Sigmoid colon (tissue), 6 donors: ENCODE measurements at regions not wholly inside any gene's neighbourhood (a gene's known extent, or its start where the extent isn't known, plus 50 kb on each side); places are given as distances from the start of the nearest gene placed in this dataset.

Experiments used
- DNase-seq: peaks from one replicate; pipeline ENCODE4 v3.0.0-alpha.2; 2019
- H3K27ac ChIP-seq, 4 donors: fragments of 200-600 bp; sonication (generic); one replicate each; pipeline ENCODE4 v1.5.1; 2016 to 2019; ENCODE audit warnings: mild to moderate bottlenecking in 1 of 4
- H3K27me3 ChIP-seq, 3 donors: fragments of 200-600 bp; sonication (generic); one replicate each; pipeline ENCODE4 v1.5.1; 2019; ENCODE audit warnings: mild to moderate bottlenecking in 1 of 3
- H3K36me3 ChIP-seq, 4 donors: fragments of 200-600 bp; sonication (generic); one replicate each; pipeline ENCODE4 v1.5.1; 2016 to 2019
- H3K4me1 ChIP-seq, 4 donors: fragments of 200-600 bp; sonication (generic); one replicate each; pipeline ENCODE4 v1.5.1; 2017 to 2019
- H3K4me3 ChIP-seq, 4 donors: fragments of 200-600 bp; sonication (generic); one replicate each; pipeline ENCODE4 v1.5.1; 2017 to 2019; ENCODE audit warnings: mild to moderate bottlenecking in 2 of 4, moderate library complexity in 1 of 4
- H3K9me3 ChIP-seq, 4 donors: fragments of 200-600 bp in 3 of 4; sonication (generic) in 3 of 4; one replicate each; pipeline versions ENCODE4 v1.5.1 to v1.6.1; 2013 to 2019
- EP300 ChIP-seq, 4 donors: sonication (generic); formaldehyde crosslinking; IDR thresholded peaks; one replicate each; pipeline ENCODE4 v1.6.1; 2017; ENCODE audit warnings: antibody characterized with exemption in 4 of 4
- POLR2A ChIP-seq, 2 donors: fragments of 450-650 bp; IDR thresholded peaks; one replicate each; pipeline ENCODE4 v1.6.1; 2016; ENCODE audit warnings: antibody characterized with exemption in 2 of 2, mild to moderate bottlenecking in 2 of 2, moderate library complexity in 2 of 2
- POLR2AphosphoS5 ChIP-seq, 4 donors: sonication (generic); formaldehyde crosslinking; IDR thresholded peaks; one replicate each; pipeline ENCODE4 v1.6.1; 2017; ENCODE audit warnings: antibody characterized with exemption in 4 of 4
- WGBS, 2 donors: extraction: QIAGEN DNeasy Blood & Tissue Kit; methylation state at CpG; one replicate each; pipeline ENCODE4 v1.1.7; 2013; 5-methylcytosine and 5-hydroxymethylcytosine counted together
- intact Hi-C: fragments of 100-400 bp; cut with DNase I; formaldehyde crosslinking; loops from one replicate; pipeline ENCODE4 v1.15.1; 2023
- TF ChIP-seq, protein P1 (sequence below), 4 experiments: fragments of 450-650 bp in 3 of 4; fragments of 200-600 bp in 1 of 4; IDR thresholded peaks; one replicate each; pipeline ENCODE4 v1.5.1; 2016 to 2019; ENCODE audit warnings: antibody characterized with exemption in 4 of 4, mild to moderate bottlenecking in 3 of 4, moderate library complexity in 2 of 4
- donor health status: healthy with polysubstance abuse.
- donor health status: healthy.

DNA sequence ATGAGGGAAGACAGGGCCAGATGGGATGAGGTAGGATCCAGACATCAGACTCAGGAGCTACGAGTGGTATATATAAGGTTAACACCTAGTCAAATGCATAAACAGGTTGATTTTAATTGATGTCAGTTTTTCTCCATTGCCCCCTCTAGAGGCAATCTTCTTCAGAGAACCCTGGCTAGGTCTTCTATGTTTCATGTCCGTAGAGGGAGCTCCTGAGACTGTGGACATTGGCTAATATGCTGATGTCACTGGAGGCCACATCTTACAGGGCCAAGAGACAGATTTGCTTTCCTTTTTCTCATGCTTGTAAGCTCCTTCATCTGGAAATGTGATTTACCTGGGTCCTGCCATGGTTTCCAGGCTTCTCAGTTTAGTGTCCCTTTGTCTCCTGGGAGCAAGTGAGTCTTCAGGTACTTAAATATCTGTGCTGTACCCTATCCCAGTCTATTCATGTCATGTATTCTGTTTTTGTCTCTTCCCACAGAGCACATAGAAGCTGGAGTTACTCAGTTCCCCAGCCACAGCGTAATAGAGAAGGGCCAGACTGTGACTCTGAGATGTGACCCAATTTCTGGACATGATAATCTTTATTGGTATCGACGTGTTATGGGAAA, 161.6 kb upstream of the PRSS1 start:
- Histone ChIP-seq H3K4me1 (no peaks in the 10 kb centered on the region), H3K36me3 (no peaks in the 10 kb centered on the region), H3K9me3 (no peaks in the 10 kb centered on the region), H3K27me3 (no peaks in the 10 kb centered on the region), H3K4me3 (no peak overlapping the region), H3K27ac (no peak overlapping the region)
- DNase-seq, result no peak
- intact Hi-C loops, result no loop called here
- 66 to 71% methylated on average over 5 of the region's 5 CpGs for WGBS, 2 donors
- no peak for TF ChIP-seq POLR2A (IDR thresholded peaks at IDR 0.05)
- no peak for TF ChIP-seq POLR2AphosphoS5 (IDR thresholded peaks at IDR 0.05)
- TF ChIP-seq EP300 (IDR thresholded peaks at IDR 0.05), result no peak
- TF ChIP-seq, protein P1, sequence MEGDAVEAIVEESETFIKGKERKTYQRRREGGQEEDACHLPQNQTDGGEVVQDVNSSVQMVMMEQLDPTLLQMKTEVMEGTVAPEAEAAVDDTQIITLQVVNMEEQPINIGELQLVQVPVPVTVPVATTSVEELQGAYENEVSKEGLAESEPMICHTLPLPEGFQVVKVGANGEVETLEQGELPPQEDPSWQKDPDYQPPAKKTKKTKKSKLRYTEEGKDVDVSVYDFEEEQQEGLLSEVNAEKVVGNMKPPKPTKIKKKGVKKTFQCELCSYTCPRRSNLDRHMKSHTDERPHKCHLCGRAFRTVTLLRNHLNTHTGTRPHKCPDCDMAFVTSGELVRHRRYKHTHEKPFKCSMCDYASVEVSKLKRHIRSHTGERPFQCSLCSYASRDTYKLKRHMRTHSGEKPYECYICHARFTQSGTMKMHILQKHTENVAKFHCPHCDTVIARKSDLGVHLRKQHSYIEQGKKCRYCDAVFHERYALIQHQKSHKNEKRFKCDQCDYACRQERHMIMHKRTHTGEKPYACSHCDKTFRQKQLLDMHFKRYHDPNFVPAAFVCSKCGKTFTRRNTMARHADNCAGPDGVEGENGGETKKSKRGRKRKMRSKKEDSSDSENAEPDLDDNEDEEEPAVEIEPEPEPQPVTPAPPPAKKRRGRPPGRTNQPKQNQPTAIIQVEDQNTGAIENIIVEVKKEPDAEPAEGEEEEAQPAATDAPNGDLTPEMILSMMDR (IDR thresholded peaks at IDR 0.05), result no peak

DNA sequence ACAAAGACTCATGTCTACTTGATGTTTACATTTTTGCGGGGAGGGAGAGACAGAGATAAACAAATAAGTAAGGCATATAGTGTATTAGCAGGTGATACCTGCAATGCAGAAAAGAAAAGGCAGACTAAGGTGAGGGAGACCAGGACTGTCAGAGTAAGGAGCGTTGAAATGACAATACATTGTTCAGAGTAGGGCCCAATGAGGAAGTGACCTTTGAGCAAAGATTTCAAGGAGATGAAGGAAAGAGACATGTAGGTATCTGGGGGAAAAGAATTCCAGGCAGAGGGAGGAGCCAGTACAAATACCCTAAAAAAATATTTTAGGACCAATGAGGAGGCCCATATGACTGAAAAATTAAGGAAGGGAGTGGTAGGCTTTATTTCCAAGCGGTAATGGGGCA, 162.7 kb upstream of the PRSS1 start:
- TF ChIP-seq, protein P1 (IDR thresholded peaks at IDR 0.05), result no peak
- TF ChIP-seq POLR2AphosphoS5 (IDR thresholded peaks at IDR 0.05), result no peak
- TF ChIP-seq POLR2A (IDR thresholded peaks at IDR 0.05), result no peak
- TF ChIP-seq EP300 (IDR thresholded peaks at IDR 0.05), result no peak
- H3K27ac ChIP-seq, result no peak overlapping the region
- no peak for DNase-seq
- intact Hi-C loops, result no loop called here
- WGBS, 2 donors, result 27 to 69% methylated on average over 3 of the region's 3 CpGs
- no peaks in the 10 kb centered on the region for H3K9me3 ChIP-seq
- no peaks in the 10 kb centered on the region for H3K36me3 ChIP-seq
- H3K4me1 ChIP-seq, result no peaks in the 10 kb centered on the region
- no peak overlapping the region for H3K4me3 ChIP-seq
- H3K27me3 ChIP-seq, result no peaks in the 10 kb centered on the region

DNA sequence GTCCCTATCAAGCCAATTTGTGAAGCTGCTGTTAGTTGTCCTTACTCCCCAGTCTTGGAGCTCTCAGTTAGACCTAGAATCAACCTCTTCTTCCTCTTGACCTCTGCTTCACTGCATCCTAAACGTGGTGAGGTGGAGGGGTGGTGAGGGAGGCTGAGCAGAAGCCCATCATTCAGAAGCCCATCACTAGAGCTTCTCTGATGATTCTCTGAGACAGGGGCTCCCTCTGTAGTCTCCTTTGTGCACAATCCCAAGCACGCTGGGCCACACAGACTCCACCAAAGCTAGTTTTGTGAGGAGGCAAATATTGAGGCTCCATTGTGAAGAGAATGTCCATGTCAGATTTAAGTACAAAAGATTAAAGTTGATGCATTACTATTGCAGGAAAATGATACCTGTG, 163.8 kb upstream of the PRSS1 start:
- no peaks in the 10 kb centered on the region for H3K4me1 ChIP-seq
- no peak overlapping the region for H3K27ac ChIP-seq
- no peaks in the 10 kb centered on the region for H3K36me3 ChIP-seq
- H3K27me3 ChIP-seq, result no peaks in the 10 kb centered on the region
- 55 to 76% methylated on average over 2 of the region's 2 CpGs for WGBS, 2 donors
- no peak for DNase-seq
- intact Hi-C loops, result no loop called here
- no peak overlapping the region for H3K4me3 ChIP-seq
- no peaks in the 10 kb centered on the region for H3K9me3 ChIP-seq
- TF ChIP-seq POLR2AphosphoS5 (IDR thresholded peaks at IDR 0.05), result no peak
- TF ChIP-seq POLR2A (IDR thresholded peaks at IDR 0.05), result no peak
- no peak for TF ChIP-seq EP300 (IDR thresholded peaks at IDR 0.05)
- TF ChIP-seq, protein P1 (IDR thresholded peaks at IDR 0.05), result no peak

DNA sequence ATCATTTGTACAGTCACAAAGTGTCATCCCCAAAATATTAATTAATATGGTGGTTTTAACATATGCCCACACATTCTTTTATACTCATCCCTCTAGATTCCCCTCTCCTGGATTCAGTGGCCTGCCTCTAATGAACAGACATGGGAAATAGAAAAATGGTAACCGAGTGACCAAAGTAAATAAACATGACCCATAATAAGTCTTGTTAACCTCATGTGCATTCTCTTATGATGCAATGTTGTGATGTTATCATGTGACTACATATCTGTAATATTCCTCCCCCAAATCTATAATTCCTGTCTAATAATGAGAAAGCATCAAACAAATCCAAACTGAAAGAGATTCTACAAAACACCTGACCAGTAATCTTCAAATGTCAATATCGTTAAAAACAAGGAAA, 164.5 kb upstream of the PRSS1 start:
- no peak for DNase-seq
- Histone ChIP-seq H3K27ac (no peak overlapping the region), H3K4me3 (no peak overlapping the region), H3K4me1 (no peaks in the 10 kb centered on the region), H3K9me3 (no peaks in the 10 kb centered on the region), H3K36me3 (no peaks in the 10 kb centered on the region), H3K27me3 (no peaks in the 10 kb centered on the region)
- intact Hi-C loops, result no loop called here
- no peak for TF ChIP-seq POLR2A (IDR thresholded peaks at IDR 0.05)
- no peak for TF ChIP-seq EP300 (IDR thresholded peaks at IDR 0.05)
- TF ChIP-seq, protein P1 (IDR thresholded peaks at IDR 0.05), result no peak
- no peak for TF ChIP-seq POLR2AphosphoS5 (IDR thresholded peaks at IDR 0.05)
- WGBS, 2 donors, result 77 to 85% methylated on average over 2 of the region's 2 CpGs

DNA sequence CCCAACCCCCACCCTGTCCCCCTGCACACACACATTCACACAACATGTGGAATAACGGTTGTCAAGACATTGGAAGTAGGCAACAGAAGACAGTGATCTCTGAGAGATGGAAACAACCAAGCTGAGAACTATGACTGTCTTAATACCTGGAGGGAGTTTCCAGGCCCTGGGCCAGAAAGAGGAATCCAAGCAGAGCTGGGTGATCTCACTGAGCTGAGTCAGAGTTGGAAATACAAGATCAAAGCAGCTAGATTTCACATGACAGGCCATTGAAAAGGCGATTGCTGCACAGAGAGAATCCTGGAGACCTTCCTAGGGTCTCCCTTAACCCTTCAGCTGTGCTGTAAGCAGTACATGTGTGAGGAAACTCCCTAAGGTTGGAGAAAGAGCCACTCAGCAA, 165.8 kb upstream of the PRSS1 start:
- Histone ChIP-seq H3K36me3 (no peaks in the 10 kb centered on the region), H3K4me1 (no peaks in the 10 kb centered on the region), H3K27me3 (no peaks in the 10 kb centered on the region), H3K4me3 (no peak overlapping the region), H3K9me3 (no peaks in the 10 kb centered on the region), H3K27ac (no peak overlapping the region)
- WGBS, 2 donors, result 60 to 71% methylated on average over 2 of the region's 2 CpGs
- no peak for DNase-seq
- TF ChIP-seq EP300 (IDR thresholded peaks at IDR 0.05) (no peak), POLR2AphosphoS5 (IDR thresholded peaks at IDR 0.05) (no peak)
- TF ChIP-seq, protein P1 (IDR thresholded peaks at IDR 0.05), result no peak
- intact Hi-C loops, result no loop called here
